ENCODE measurements at regions not wholly inside any gene's neighbourhood (a gene's known extent, or its start where the extent isn't known, plus 50 kb on each side); places are given as distances from the start of the nearest gene placed in this dataset.

DNA sequence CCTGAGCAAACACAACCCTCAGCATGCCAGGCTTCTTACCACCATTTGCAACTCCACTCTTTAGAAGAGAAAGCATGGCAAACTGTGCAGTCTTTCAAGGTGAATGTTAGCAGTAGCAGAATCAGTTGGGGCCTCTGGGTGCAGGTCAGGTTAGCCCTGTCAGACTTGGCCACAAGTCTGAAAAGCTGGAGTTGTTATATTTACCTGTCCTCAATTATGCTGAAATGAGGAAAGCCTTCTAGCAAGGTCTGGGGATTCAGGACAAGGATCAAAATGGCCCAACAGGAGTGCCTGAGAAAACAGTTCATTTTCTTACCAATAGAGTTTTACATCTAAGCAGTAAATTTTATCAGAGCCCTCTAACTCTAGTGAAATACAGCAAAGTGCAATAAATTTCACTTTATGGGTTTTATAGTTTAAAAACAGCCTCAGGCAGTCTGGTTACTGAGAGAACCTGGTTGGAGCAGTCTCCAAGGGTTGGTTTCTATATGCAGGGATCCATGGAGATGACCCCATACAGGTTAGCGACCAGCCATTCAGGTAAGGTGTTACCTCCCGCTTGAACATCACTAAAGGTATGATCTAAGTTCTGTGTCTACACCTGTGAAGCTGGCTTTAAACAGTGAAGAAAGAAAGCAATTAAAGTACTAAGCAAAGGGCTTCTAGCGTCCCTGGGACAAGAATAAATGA lies 212.5 kb upstream of the MPPED2 start:
- TF ChIP-seq YY1 (IDR thresholded peaks at IDR 0.05; ENCODE audit: insufficient read depth, insufficient read length): no peak
- no peak for TF ChIP-seq ZNF274 (IDR thresholded peaks at IDR 0.05; ENCODE audit: low read depth, low read length)
- TF ChIP-seq SUZ12 (IDR thresholded peaks at IDR 0.05; ENCODE audit: extremely low read depth, insufficient read depth, insufficient read length): no peak

Measured in NT2/D1 (cell line).